Left lung (tissue), 4 donors: ENCODE measurements at regions not wholly inside any gene's neighbourhood (a gene's known extent, or its start where the extent isn't known, plus 50 kb on each side); places are given as distances from the start of the nearest gene placed in this dataset.

ENCODE experiments used
- ATAC-seq: fragments of 200-7000 bp; cut with Tn5 transposase; one replicate; pipeline ENCODE4 v1.9.1; 2020; ENCODE audit warnings: moderate library complexity
- DNase-seq, 4 donors: peaks; one replicate each; pipeline ENCODE4 v3.0.0-alpha.2; 2013 to 2020
- H3K27ac ChIP-seq, 2 donors: fragments of 200-600 bp; sonication (generic) in 1 of 2; one replicate each; pipeline versions ENCODE4 v1.5.0 to v1.8.0; 2020 to 2021
- H3K27me3 ChIP-seq, 2 donors: fragments of 200-600 bp; sonication (generic) in 1 of 2; one replicate each; pipeline versions ENCODE4 v1.5.0 to v1.8.0; 2020 to 2021
- H3K36me3 ChIP-seq, 2 donors: fragments of 200-600 bp; sonication (generic) in 1 of 2; one replicate each; pipeline versions ENCODE4 v1.5.0 to v1.8.0; 2020 to 2021
- H3K4me1 ChIP-seq, 2 donors: fragments of 200-600 bp; one replicate each; pipeline ENCODE4 v1.8.0; 2021
- H3K4me3 ChIP-seq, 2 donors: fragments of 200-600 bp; sonication (generic) in 1 of 2; one replicate each; pipeline versions ENCODE4 v1.5.0 to v1.8.0; 2020 to 2021; ENCODE audit warnings: mild to moderate bottlenecking in 1 of 2
- H3K9me3 ChIP-seq, 2 donors: fragments of 200-600 bp; sonication (generic) in 1 of 2; one replicate each; pipeline versions ENCODE4 v1.5.0 to v1.8.0; 2020 to 2021
- intact Hi-C, 2 donors: fragments of 100-400 bp; cut with DNase I; formaldehyde crosslinking; loops; one replicate each; pipeline versions ENCODE4 v1.11.2 to v1.14.2; 2022
- TF ChIP-seq, protein P1 (sequence below), 2 donors: fragments of 200-600 bp; sonication (generic) in 1 of 2; IDR thresholded peaks; one replicate each; pipeline versions ENCODE4 v1.5.0 to v1.8.0; 2021; ENCODE audit warnings: antibody characterized with exemption in 2 of 2
- donor health status: DM: no; HTN: yes; CAD: no.
- donor health status: DM: no; HTN: no; CAD: no.

DNA sequence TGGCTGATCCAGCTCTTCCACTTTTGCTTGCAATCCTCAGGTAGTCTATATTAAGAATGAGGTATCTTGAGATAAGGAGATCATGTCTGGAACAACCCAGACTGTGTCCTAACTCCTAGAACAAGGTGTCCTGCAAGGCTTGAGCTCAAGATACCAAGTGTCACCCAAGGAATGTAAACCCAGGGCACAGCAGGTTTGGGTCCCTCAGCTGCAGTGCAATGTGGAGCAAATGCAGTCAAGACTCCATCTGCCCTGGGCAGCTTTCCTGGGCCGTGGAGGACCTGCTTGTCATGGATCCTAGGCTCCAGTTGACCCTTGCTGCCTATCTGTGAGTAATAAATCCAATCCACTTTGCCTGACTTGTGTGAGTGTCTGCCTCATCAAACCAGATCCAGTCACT is 166.1 kb downstream of the OTOR start:
- intact Hi-C loops = no loop called here

DNA sequence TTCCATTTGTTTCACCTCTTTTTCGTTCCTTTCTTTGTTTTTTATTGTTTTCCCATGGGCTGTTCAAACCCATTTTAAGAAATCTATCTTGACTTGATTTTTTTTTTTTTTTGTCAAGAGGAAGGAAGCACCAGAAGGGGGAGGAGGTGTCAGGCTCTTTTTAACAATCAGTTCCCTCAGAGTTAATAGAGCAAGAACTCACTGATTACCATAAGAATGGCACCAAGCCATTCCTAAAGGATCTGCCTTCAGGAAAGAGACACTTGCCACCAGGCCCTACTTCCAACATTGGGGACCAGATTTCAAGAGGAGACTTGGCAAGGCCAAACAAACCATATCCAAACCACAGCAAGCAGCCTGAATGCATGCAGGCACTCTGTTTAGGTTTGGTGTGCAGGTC is 168.0 kb downstream of the OTOR start:
- DNase-seq = no peak
- Histone ChIP-seq H3K4me1 (no peaks in the 10 kb centered on the region), H3K9me3 (peaks cover 0 to 14% of the 10 kb centered on the region in 2 donors), H3K36me3 (no peaks in the 10 kb centered on the region), H3K27ac (no peak overlapping the region), H3K27me3 (no peaks in the 10 kb centered on the region), H3K4me3 (no peak overlapping the region)
- TF ChIP-seq, protein P1, sequence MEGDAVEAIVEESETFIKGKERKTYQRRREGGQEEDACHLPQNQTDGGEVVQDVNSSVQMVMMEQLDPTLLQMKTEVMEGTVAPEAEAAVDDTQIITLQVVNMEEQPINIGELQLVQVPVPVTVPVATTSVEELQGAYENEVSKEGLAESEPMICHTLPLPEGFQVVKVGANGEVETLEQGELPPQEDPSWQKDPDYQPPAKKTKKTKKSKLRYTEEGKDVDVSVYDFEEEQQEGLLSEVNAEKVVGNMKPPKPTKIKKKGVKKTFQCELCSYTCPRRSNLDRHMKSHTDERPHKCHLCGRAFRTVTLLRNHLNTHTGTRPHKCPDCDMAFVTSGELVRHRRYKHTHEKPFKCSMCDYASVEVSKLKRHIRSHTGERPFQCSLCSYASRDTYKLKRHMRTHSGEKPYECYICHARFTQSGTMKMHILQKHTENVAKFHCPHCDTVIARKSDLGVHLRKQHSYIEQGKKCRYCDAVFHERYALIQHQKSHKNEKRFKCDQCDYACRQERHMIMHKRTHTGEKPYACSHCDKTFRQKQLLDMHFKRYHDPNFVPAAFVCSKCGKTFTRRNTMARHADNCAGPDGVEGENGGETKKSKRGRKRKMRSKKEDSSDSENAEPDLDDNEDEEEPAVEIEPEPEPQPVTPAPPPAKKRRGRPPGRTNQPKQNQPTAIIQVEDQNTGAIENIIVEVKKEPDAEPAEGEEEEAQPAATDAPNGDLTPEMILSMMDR (IDR thresholded peaks at IDR 0.05) = no peak
- intact Hi-C loops = no loop called here
- no peak for ATAC-seq

More for the DNA sequence above, 166.1 kb downstream of the OTOR start:
- H3K9me3 ChIP-seq = peaks cover 0 to 14% of the 10 kb centered on the region in 2 donors
- H3K4me1 ChIP-seq = no peaks in the 10 kb centered on the region
- ATAC-seq (no peak), DNase-seq (no peak)
- no peaks in the 10 kb centered on the region for H3K36me3 ChIP-seq
- no peak overlapping the region for H3K4me3 ChIP-seq
- TF ChIP-seq, protein P1 (IDR thresholded peaks at IDR 0.05) = no peak
- H3K27ac ChIP-seq = no peak overlapping the region
- no peaks in the 10 kb centered on the region for H3K27me3 ChIP-seq

DNA sequence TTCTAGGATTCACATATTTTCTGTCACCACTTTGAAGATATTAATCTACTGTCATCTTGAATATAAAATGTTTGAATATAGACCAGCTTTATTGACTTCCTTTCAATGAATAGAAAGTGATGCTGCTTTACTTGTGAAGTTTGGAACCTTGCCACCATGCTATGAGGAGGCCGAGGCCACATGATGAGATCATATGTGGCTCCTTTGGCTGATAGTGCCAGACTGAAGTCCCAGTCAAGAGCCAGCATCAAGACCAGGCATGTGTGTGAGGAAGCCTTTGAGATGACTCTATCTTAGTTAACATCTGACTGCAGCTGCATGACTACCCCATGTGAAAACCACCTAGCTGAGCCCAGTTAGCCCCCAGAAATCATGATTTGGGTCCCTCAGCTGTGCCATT is 169.5 kb downstream of the OTOR start:
- no peak for DNase-seq
- no peak for ATAC-seq
- Histone ChIP-seq H3K9me3 (peaks cover 0 to 13% of the 10 kb centered on the region in 2 donors), H3K27me3 (no peaks in the 10 kb centered on the region), H3K4me1 (no peaks in the 10 kb centered on the region), H3K27ac (no peak overlapping the region), H3K36me3 (no peaks in the 10 kb centered on the region), H3K4me3 (no peak overlapping the region)
- TF ChIP-seq, protein P1 (IDR thresholded peaks at IDR 0.05) = no peak
- intact Hi-C loops = no loop called here

DNA sequence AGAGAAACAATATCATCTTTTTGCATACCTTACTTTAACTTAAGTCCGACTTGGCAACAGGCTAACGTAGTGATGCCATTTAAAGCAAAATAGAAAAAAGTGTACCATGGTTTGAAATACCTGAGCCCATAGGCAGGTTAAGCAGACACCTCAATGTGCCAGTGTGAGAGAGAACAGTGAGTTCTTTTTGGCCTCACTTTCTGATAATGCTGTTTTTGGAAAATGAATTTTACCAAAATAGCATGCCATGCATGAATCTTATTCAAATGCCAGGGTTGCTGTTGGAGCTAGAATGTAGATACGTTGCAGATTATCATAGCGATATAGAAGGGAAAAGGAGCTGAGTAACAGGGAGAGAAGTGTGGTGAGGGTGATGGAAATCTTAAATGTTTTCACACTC is 170.2 kb downstream of the OTOR start:
- DNase-seq = no peak
- TF ChIP-seq, protein P1 (IDR thresholded peaks at IDR 0.05) = no peak
- Histone ChIP-seq H3K36me3 (no peaks in the 10 kb centered on the region), H3K4me1 (no peaks in the 10 kb centered on the region), H3K4me3 (no peak overlapping the region), H3K27me3 (no peaks in the 10 kb centered on the region), H3K9me3 (peaks cover 0 to 6% of the 10 kb centered on the region in 2 donors), H3K27ac (no peak overlapping the region)
- ATAC-seq = no peak
- intact Hi-C loops = no loop called here

DNA sequence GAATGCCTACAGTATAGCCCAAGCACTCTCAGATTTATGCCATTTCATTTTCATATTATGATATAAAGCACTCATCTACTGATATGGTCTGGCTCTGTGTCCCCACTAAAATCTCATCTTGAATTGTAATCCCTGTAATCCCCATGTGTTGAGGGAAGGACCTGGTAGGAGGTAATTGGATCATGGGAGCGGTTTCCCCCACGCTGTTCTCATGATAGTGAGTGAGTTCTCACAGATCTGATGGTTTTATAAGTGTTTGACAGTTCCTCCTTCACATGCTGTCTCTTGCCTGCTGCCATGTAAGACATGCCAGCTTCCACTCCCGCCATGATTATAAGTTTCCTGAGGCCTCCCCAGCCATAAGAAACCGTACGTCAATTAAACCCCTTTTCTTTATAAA is 171.7 kb downstream of the OTOR start:
- H3K36me3 ChIP-seq = no peaks in the 10 kb centered on the region
- H3K4me1 ChIP-seq = no peaks in the 10 kb centered on the region
- H3K27me3 ChIP-seq = no peaks in the 10 kb centered on the region
- ATAC-seq = no peak
- H3K4me3 ChIP-seq = no peak overlapping the region
- intact Hi-C loops = no loop called here
- TF ChIP-seq, protein P1 (IDR thresholded peaks at IDR 0.05) = no peak
- peaks cover 0 to 3% of the 10 kb centered on the region in 2 donors for H3K9me3 ChIP-seq
- no peak overlapping the region for H3K27ac ChIP-seq
- DNase-seq = no peak
